ENCODE measurements at regions not wholly inside any gene's neighbourhood (a gene's known extent, or its start where the extent isn't known, plus 50 kb on each side); places are given as distances from the start of the nearest gene placed in this dataset.

DNA sequence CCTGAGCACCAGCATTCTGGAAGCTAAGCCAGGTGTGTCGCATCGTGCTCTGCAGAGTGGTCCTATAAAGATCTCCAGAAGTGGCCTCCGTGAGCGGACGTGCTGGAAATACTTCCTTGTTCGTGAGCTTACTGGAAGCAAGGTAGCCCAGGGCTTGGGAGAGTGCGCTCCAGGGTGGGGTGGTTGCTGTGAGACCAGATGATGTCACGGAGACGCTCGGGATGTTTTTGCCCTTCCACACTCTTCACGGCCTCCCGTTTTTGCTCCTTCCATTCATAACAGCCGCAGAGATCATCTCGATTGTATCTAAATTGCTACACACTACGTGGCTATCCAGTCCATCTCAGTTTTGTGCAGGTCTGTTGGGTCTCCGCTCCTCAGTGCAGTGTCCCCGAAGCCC lies 373.4 kb downstream of the THBS2 start:
- WGBS (ENCODE audit: insufficient coverage), result 88% methylated on average over 16 of the region's 17 CpGs
- no peak overlapping the region for H2AFZ ChIP-seq (ENCODE audit: insufficient read depth, low read depth, low read length, poor library complexity, severe bottlenecking)
- no peaks in the 10 kb centered on the region for H3K4me1 ChIP-seq (ENCODE audit: control insufficient read depth in 2 of 2, insufficient read depth in 2 of 2, low read length in 2 of 2)
- H3K27ac Mint-ChIP-seq, result no peak overlapping the region
- no peaks in the 10 kb centered on the region for H4K20me1 ChIP-seq (ENCODE audit: control insufficient read depth, insufficient read depth, low read length, poor library complexity, severe bottlenecking)
- ChIA-PET CTCF (interaction anchor here (0.6 to 1.8 kb wide), 2 partner anchors 13 to 558 kb away, joined by 3 to 5 read pairs; no protein-coding TSS in a partner anchor), POLR2A (no interaction called here)
- ATAC-seq (ENCODE audit: low read depth), result no peak
- no peak overlapping the region for H3K27ac ChIP-seq (ENCODE audit: low read length in 2 of 2)
- no peak overlapping the region for H3K4me3 Mint-ChIP-seq
- no peak for DNase-seq
- peaks cover 0 to 4% (median 0%) of the 10 kb centered on the region in 4 experiments for H3K27me3 ChIP-seq (replicated peaks in 1 of 4; ENCODE audit: control extremely low read depth in 1 of 4, control insufficient read depth in 3 of 4, insufficient read depth in 4 of 4, low read length in 3 of 4)
- H3K4me1 Mint-ChIP-seq, result peaks cover 7% of the 10 kb centered on the region
- intact Hi-C loops (cut with micrococcal nuclease), result no loop called here
- H3K9me3 ChIP-seq (ENCODE audit: control extremely low read depth in 1 of 3, control insufficient read depth in 2 of 3, insufficient read depth in 1 of 3, low read length in 2 of 3), result peaks cover 0 to 6% (median 0%) of the 10 kb centered on the region in 3 donors
- no peak overlapping the region for H3K4me3 ChIP-seq (ENCODE audit: control extremely low read depth in 1 of 5, extremely low read depth in 1 of 5, insufficient read depth in 1 of 5, low read depth in 2 of 5, low read length in 4 of 5)
- no peaks in the 10 kb centered on the region for H3K79me2 ChIP-seq (ENCODE audit: control insufficient read depth, insufficient read depth, low read length)
- H3K9ac ChIP-seq (ENCODE audit: low read length), result no peak overlapping the region
- H3K36me3 ChIP-seq (replicated peaks in 1 of 2; ENCODE audit: control extremely low read depth in 1 of 2, control insufficient read depth in 1 of 2, extremely low read depth in 1 of 2, insufficient read depth in 2 of 2, low read length in 1 of 2), result no peaks in the 10 kb centered on the region
- H3K4me2 ChIP-seq (replicated peaks; ENCODE audit: low read depth, low read length, poor library complexity, severe bottlenecking), result no peak overlapping the region
- H3K27me3 Mint-ChIP-seq, result peaks cover 8% of the 10 kb centered on the region
- no peaks in the 10 kb centered on the region for H3K9me3 Mint-ChIP-seq (ENCODE audit: insufficient read depth)
- TF ChIP-seq EZH2 (IDR thresholded peaks at IDR 0.05; ENCODE audit: borderline replicate concordance, insufficient read depth, low read depth, low read length, poor library complexity, severe bottlenecking), result no peak
- TF ChIP-seq, protein P1, sequence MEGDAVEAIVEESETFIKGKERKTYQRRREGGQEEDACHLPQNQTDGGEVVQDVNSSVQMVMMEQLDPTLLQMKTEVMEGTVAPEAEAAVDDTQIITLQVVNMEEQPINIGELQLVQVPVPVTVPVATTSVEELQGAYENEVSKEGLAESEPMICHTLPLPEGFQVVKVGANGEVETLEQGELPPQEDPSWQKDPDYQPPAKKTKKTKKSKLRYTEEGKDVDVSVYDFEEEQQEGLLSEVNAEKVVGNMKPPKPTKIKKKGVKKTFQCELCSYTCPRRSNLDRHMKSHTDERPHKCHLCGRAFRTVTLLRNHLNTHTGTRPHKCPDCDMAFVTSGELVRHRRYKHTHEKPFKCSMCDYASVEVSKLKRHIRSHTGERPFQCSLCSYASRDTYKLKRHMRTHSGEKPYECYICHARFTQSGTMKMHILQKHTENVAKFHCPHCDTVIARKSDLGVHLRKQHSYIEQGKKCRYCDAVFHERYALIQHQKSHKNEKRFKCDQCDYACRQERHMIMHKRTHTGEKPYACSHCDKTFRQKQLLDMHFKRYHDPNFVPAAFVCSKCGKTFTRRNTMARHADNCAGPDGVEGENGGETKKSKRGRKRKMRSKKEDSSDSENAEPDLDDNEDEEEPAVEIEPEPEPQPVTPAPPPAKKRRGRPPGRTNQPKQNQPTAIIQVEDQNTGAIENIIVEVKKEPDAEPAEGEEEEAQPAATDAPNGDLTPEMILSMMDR (IDR thresholded peaks at IDR 0.05), result no peak

DNA sequence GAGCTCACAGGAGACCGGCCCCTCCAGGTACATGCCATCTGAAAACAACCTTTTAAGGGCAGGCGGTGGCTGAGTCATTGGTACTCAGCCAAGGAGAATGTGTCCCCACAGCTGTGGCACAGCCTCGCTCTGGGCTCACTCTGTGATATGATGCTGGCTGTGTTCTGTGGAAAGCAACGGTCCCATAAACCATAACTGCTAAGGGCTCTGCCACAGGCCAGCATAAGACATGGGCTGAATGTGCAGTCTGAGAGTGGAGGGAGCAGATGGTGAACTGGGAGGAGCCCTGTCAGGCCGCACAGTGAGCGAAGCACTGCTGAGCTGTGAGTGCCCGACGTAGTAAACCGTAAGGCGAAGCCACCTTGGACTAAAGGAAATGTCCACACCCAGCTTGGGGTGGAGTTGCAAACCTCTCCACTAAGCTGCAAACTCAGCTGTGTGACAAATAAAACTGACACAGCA lies 375.8 kb downstream of the THBS2 start:
- Mint-ChIP-seq H3K4me3 (no peak overlapping the region), H3K4me1 (no peaks in the 10 kb centered on the region), H3K9me3 (ENCODE audit: insufficient read depth) (no peaks in the 10 kb centered on the region), H3K27me3 (peaks cover 4% of the 10 kb centered on the region), H3K27ac (no peak overlapping the region)
- intact Hi-C loops (cut with micrococcal nuclease), result no loop called here
- Histone ChIP-seq H3K9me3 (ENCODE audit: control extremely low read depth in 1 of 3, control insufficient read depth in 2 of 3, insufficient read depth in 1 of 3, low read length in 2 of 3) (no peaks in the 10 kb centered on the region), H3K36me3 (replicated peaks in 1 of 2; ENCODE audit: control extremely low read depth in 1 of 2, control insufficient read depth in 1 of 2, extremely low read depth in 1 of 2, insufficient read depth in 2 of 2, low read length in 1 of 2) (no peaks in the 10 kb centered on the region), H2AFZ (ENCODE audit: insufficient read depth, low read depth, low read length, poor library complexity, severe bottlenecking) (no peak overlapping the region), H3K4me1 (ENCODE audit: control insufficient read depth in 2 of 2, insufficient read depth in 2 of 2, low read length in 2 of 2) (no peaks in the 10 kb centered on the region), H3K4me3 (ENCODE audit: control extremely low read depth in 1 of 5, extremely low read depth in 1 of 5, insufficient read depth in 1 of 5, low read depth in 2 of 5, low read length in 4 of 5) (no peak overlapping the region), H4K20me1 (ENCODE audit: control insufficient read depth, insufficient read depth, low read length, poor library complexity, severe bottlenecking) (no peaks in the 10 kb centered on the region), H3K9ac (ENCODE audit: low read length) (no peak overlapping the region), H3K4me2 (replicated peaks; ENCODE audit: low read depth, low read length, poor library complexity, severe bottlenecking) (no peak overlapping the region), H3K27me3 (replicated peaks in 1 of 4; ENCODE audit: control extremely low read depth in 1 of 4, control insufficient read depth in 3 of 4, insufficient read depth in 4 of 4, low read length in 3 of 4) (peaks cover 0 to 4% (median 0%) of the 10 kb centered on the region in 4 experiments), H3K27ac (ENCODE audit: low read length in 2 of 2) (no peak overlapping the region), H3K79me2 (ENCODE audit: control insufficient read depth, insufficient read depth, low read length) (no peaks in the 10 kb centered on the region)
- no peak for TF ChIP-seq EZH2 (IDR thresholded peaks at IDR 0.05; ENCODE audit: borderline replicate concordance, insufficient read depth, low read depth, low read length, poor library complexity, severe bottlenecking)
- TF ChIP-seq, protein P1 (IDR thresholded peaks at IDR 0.05), result no peak
- DNase-seq, result no peak
- no peak for ATAC-seq (ENCODE audit: low read depth)
- CTCF ChIA-PET, result no interaction called here
- 75% methylated on average over 10 of the region's 10 CpGs for WGBS (ENCODE audit: insufficient coverage)
- POLR2A ChIA-PET, result no interaction called here

Data from B cell (primary cell).